GM23248 (cell line): ENCODE measurements at regions not wholly inside any gene's neighbourhood (a gene's known extent, or its start where the extent isn't known, plus 50 kb on each side); places are given as distances from the start of the nearest gene placed in this dataset.

Experiments used
- DNase-seq: peaks from one replicate; pipeline ENCODE4 v3.0.0-alpha.2; 2015
- H2AFZ ChIP-seq: fragments of 200-600 bp; sonication (generic); 2 replicates; pipeline ENCODE4 v1.6.1; 2016; ENCODE audit warnings: antibody characterized with exemption
- H3F3A ChIP-seq: fragments of 200-600 bp; sonication (generic); 2 replicates; pipeline ENCODE4 v1.6.1; 2016; ENCODE audit warnings: mild to moderate bottlenecking, antibody characterized with exemption, mixed run types; ENCODE audit not compliant: insufficient read depth
- H3K27ac ChIP-seq: fragments of 200-600 bp; sonication (generic); 2 replicates; pipeline ENCODE4 v1.5.1; 2016; ENCODE audit warnings: mild to moderate bottlenecking
- H3K27me3 ChIP-seq: fragments of 200-600 bp; sonication (generic); replicated peaks from 2 replicates; pipeline ENCODE4 v1.6.1; 2016; ENCODE audit warnings: mild to moderate bottlenecking; ENCODE audit not compliant: insufficient read depth
- H3K36me3 ChIP-seq: fragments of 200-600 bp; sonication (generic); 2 replicates; pipeline ENCODE4 v1.6.1; 2016; ENCODE audit warnings: low read depth, mild to moderate bottlenecking
- H3K4me1 ChIP-seq: fragments of 200-600 bp; sonication (generic); 2 replicates; pipeline ENCODE4 v1.6.1; 2016; ENCODE audit warnings: mild to moderate bottlenecking; ENCODE audit not compliant: insufficient read depth
- H3K4me2 ChIP-seq: fragments of 200-600 bp; sonication (generic); one replicate; pipeline ENCODE4 v1.6.1; 2016; ENCODE audit warnings: mild to moderate bottlenecking; ENCODE audit not compliant: unreplicated experiment
- H3K4me3 ChIP-seq: fragments of 200-600 bp; sonication (generic); 2 replicates; pipeline ENCODE4 v1.5.1; 2016; ENCODE audit warnings: mild to moderate bottlenecking
- H3K79me2 ChIP-seq: fragments of 200-600 bp; sonication (generic); 2 replicates; pipeline ENCODE4 v1.6.1; 2016; ENCODE audit warnings: mild to moderate bottlenecking; ENCODE audit not compliant: insufficient read depth
- H3K9ac ChIP-seq: fragments of 200-600 bp; sonication (generic); 2 replicates; pipeline ENCODE4 v1.6.1; 2016; ENCODE audit warnings: mild to moderate bottlenecking
- H3K9me2 ChIP-seq: fragments of 200-600 bp; sonication (generic); 2 replicates; pipeline ENCODE4 v1.6.1; 2016; ENCODE audit warnings: mixed run types, mild to moderate bottlenecking, moderate library complexity; ENCODE audit not compliant: insufficient read depth
- H3K9me3 ChIP-seq: fragments of 200-600 bp; sonication (generic); one replicate; pipeline ENCODE4 v1.6.1; 2017; ENCODE audit warnings: low read depth
- H4K20me1 ChIP-seq: fragments of 200-600 bp; sonication (generic); 2 replicates; pipeline ENCODE4 v1.6.0; 2016; ENCODE audit not compliant: insufficient read depth
- EZH2 ChIP-seq: fragments of 200-600 bp; sonication (generic); IDR thresholded peaks from 2 replicates; pipeline ENCODE4 v1.6.1; 2018; ENCODE audit warnings: antibody characterized with exemption, mild to moderate bottlenecking; ENCODE audit not compliant: insufficient read depth, poor library complexity, severe bottlenecking
- EZH2phosphoT487 ChIP-seq: fragments of 200-600 bp; sonication (generic); IDR thresholded peaks from 2 replicates; pipeline ENCODE4 v1.6.1; 2018; ENCODE audit warnings: antibody characterized with exemption, moderate library complexity, mild to moderate bottlenecking, low read depth; ENCODE audit not compliant: insufficient read depth
- WGBS, 2 experiments: methylation state at CpG; one replicate each; pipeline ENCODE4 v1.1.6; 2015 to 2017; ENCODE audit warnings: low lambda C conversion rate in 2 of 2, low coverage in 1 of 2; ENCODE audit errors: missing lambda C conversion rate in 2 of 2; 5-methylcytosine and 5-hydroxymethylcytosine counted together
- in situ Hi-C: fragments of 300-500 bp; cut with MboI; formaldehyde crosslinking; loops from 2 replicates; pipeline ENCODE4 v1.15.0; 2020

DNA sequence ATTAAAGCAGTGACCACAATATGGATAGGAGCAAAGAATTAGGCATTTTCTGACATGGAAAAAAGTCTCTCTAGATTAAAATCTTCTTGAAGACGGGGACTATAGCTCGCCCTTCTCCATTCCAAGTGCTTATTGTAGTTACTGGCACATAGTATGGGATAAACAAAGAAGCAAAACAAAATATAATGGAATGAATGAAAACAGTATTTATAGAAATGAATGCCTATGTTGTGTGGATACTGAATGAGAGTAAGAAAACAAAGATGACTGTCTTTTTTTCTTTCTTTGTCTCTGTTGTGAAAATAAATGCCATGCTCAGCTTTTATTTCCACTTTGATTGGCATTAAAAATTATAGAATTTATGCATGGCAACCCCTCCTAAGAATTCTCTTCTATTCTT lies 1414.3 kb upstream of the ACO1 start:
- TF ChIP-seq EZH2phosphoT487 (no peak), EZH2 (no peak)
- Histone ChIP-seq H4K20me1 (no peaks in the 10 kb centered on the region), H3K4me3 (no peak overlapping the region), H3K79me2 (no peaks in the 10 kb centered on the region), H3K36me3 (no peaks in the 10 kb centered on the region), H3F3A (no peaks in the 10 kb centered on the region), H3K4me1 (no peaks in the 10 kb centered on the region), H3K27me3 (no peaks in the 10 kb centered on the region), H3K4me2 (no peak overlapping the region), H3K9me3 (no peaks in the 10 kb centered on the region), H3K9ac (no peak overlapping the region), H3K9me2 (no peaks in the 10 kb centered on the region), H3K27ac (no peak overlapping the region), H2AFZ (no peak overlapping the region)
- in situ Hi-C loops = no loop called here
- 2 to 7% methylated on average over 2 of the region's 2 CpGs for WGBS, 2 experiments
- DNase-seq = no peak

DNA sequence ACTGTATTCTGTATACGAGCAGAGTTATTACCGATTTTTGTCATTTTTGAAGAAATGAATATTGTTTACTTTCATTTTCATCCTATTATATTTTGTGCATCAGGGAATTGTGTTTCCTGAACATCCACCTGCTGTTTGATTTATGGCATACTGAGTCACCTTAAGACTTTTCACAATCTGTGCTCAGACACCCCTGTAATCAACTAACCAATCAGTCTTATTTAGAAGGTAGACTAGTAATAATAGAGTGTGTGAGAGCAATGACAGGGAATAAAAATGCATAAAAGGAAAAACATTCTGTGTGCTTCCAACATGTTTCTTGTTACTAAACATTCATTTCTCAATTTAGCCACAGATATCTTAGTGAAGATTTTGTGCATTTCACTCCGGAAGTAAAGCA lies 1413.6 kb upstream of the ACO1 start:
- Histone ChIP-seq H3K9me3 (no peaks in the 10 kb centered on the region), H4K20me1 (no peaks in the 10 kb centered on the region), H3K79me2 (no peaks in the 10 kb centered on the region), H2AFZ (no peak overlapping the region), H3K9me2 (no peaks in the 10 kb centered on the region), H3F3A (no peaks in the 10 kb centered on the region), H3K4me1 (no peaks in the 10 kb centered on the region), H3K4me3 (no peak overlapping the region), H3K27me3 (no peaks in the 10 kb centered on the region), H3K36me3 (no peaks in the 10 kb centered on the region), H3K4me2 (no peak overlapping the region), H3K9ac (no peak overlapping the region), H3K27ac (no peak overlapping the region)
- in situ Hi-C loops = no loop called here
- WGBS, 2 experiments = 40 to 45% methylated on average over 3 of the region's 3 CpGs
- no peak for DNase-seq
- TF ChIP-seq EZH2 (no peak), EZH2phosphoT487 (no peak)

GRCh38 chr9:30972654-30973053 lies 1411.8 kb upstream of the ACO1 start:
- H4K20me1 ChIP-seq = no peaks in the 10 kb centered on the region
- no peaks in the 10 kb centered on the region for H3K27me3 ChIP-seq
- no peaks in the 10 kb centered on the region for H3K36me3 ChIP-seq
- H3K4me3 ChIP-seq = no peak overlapping the region
- no peak overlapping the region for H3K27ac ChIP-seq
- no peak overlapping the region for H3K9ac ChIP-seq
- in situ Hi-C loops = no loop called here
- H3K9me3 ChIP-seq = no peaks in the 10 kb centered on the region
- no peaks in the 10 kb centered on the region for H3K9me2 ChIP-seq
- no peaks in the 10 kb centered on the region for H3K4me1 ChIP-seq
- TF ChIP-seq EZH2phosphoT487 (no peak), EZH2 (no peak)
- no peak overlapping the region for H2AFZ ChIP-seq
- no peak for DNase-seq
- no peaks in the 10 kb centered on the region for H3K79me2 ChIP-seq
- no peak overlapping the region for H3K4me2 ChIP-seq
- H3F3A ChIP-seq = no peaks in the 10 kb centered on the region

DNA sequence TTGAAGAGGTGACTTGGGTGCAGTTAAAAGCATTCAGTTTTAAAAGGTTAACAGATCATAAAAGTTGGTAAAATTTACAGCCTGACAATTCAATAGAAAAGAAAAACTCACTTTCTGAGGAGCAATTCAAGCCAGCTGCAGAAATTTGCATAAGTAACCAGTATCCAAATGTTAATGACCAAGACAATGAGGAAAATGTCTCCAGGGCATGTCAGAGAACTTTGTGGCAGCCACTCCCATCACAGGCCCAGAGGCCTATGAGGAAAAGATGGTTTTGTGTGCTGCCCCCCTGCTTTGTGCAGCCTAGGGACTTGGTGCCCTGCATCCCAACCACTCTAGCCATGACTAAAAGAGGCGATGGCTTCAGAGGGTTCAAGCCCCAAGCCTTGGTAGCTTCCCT lies 1406.5 kb upstream of the ACO1 start:
- Histone ChIP-seq H3K9ac (no peak overlapping the region), H3K36me3 (no peaks in the 10 kb centered on the region), H3K27ac (no peak overlapping the region), H3K27me3 (no peaks in the 10 kb centered on the region), H3K4me1 (no peaks in the 10 kb centered on the region), H4K20me1 (no peaks in the 10 kb centered on the region), H2AFZ (no peak overlapping the region), H3K4me3 (no peak overlapping the region), H3F3A (no peaks in the 10 kb centered on the region), H3K9me2 (no peaks in the 10 kb centered on the region), H3K4me2 (no peak overlapping the region), H3K9me3 (no peaks in the 10 kb centered on the region), H3K79me2 (no peaks in the 10 kb centered on the region)
- DNase-seq = no peak
- in situ Hi-C loops = no loop called here
- WGBS, 2 experiments = 6 to 15% methylated on average over 1 of the region's 1 CpG
- TF ChIP-seq EZH2 = no peak
- TF ChIP-seq EZH2phosphoT487 = no peak

- Histone ChIP-seq H3K9me3 (no peaks in the 10 kb centered on the region), H3K4me1 (no peaks in the 10 kb centered on the region), H3K9ac (no peak overlapping the region), H3K4me3 (no peak overlapping the region), H4K20me1 (no peaks in the 10 kb centered on the region), H2AFZ (no peak overlapping the region), H3F3A (no peaks in the 10 kb centered on the region), H3K79me2 (no peaks in the 10 kb centered on the region), H3K4me2 (no peak overlapping the region), H3K36me3 (no peaks in the 10 kb centered on the region), H3K27me3 (no peaks in the 10 kb centered on the region), H3K27ac (no peak overlapping the region), H3K9me2 (no peaks in the 10 kb centered on the region)
- WGBS, 2 experiments = 13 to 15% methylated on average over 3 of the region's 3 CpGs
- in situ Hi-C loops = no loop called here
- TF ChIP-seq EZH2phosphoT487 (no peak), EZH2 (no peak)
- DNase-seq = no peak
These were observed 1402.1 kb upstream of the ACO1 start for GRCh38 chr9:30982301-30982700.
